ENCODE measurements at regions not wholly inside any gene's neighbourhood (a gene's known extent, or its start where the extent isn't known, plus 50 kb on each side); places are given as distances from the start of the nearest gene placed in this dataset.

DNA sequence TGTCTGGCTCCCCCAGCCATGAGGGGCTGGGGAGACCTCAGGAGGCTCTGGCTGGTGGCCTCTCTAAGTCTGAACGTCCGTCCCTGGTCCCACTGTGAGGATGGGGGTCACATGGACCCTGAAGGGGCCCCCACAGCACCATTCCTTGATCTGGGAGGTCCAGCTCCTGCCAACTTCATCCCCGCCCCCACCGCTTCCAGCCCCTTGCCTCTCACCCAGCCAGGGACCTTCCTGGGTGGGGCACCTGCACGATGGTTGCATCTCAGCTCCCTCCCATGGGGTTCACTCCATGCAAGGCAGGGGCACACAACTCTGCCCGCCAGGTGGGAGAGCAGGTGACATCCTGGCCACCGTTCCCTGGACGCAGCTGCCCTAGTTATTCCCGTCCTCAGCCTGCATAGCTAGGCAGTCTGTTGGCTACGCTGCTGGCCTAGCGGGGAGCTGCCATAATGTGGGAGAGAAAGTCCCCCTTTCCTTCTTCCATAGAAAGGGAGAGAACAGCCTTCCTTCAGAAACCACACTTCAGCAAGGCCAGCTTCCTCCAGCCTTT lies 217.9 kb upstream of the RPL38 start:
- no peak for ATAC-seq
- Histone ChIP-seq H3K9me3 (no peaks in the 10 kb centered on the region), H3K36me3 (ENCODE audit: low read depth) (no peaks in the 10 kb centered on the region), H3K4me3 (no peak overlapping the region), H3K4me1 (ENCODE audit: low read depth) (no peaks in the 10 kb centered on the region)
- intact Hi-C loops (cut with DNase I, micrococcal nuclease), result no loop called here
- TF ChIP-seq, protein P1, sequence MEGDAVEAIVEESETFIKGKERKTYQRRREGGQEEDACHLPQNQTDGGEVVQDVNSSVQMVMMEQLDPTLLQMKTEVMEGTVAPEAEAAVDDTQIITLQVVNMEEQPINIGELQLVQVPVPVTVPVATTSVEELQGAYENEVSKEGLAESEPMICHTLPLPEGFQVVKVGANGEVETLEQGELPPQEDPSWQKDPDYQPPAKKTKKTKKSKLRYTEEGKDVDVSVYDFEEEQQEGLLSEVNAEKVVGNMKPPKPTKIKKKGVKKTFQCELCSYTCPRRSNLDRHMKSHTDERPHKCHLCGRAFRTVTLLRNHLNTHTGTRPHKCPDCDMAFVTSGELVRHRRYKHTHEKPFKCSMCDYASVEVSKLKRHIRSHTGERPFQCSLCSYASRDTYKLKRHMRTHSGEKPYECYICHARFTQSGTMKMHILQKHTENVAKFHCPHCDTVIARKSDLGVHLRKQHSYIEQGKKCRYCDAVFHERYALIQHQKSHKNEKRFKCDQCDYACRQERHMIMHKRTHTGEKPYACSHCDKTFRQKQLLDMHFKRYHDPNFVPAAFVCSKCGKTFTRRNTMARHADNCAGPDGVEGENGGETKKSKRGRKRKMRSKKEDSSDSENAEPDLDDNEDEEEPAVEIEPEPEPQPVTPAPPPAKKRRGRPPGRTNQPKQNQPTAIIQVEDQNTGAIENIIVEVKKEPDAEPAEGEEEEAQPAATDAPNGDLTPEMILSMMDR (IDR thresholded peaks at IDR 0.05), result no peak
- no peak for DNase-seq

DNA sequence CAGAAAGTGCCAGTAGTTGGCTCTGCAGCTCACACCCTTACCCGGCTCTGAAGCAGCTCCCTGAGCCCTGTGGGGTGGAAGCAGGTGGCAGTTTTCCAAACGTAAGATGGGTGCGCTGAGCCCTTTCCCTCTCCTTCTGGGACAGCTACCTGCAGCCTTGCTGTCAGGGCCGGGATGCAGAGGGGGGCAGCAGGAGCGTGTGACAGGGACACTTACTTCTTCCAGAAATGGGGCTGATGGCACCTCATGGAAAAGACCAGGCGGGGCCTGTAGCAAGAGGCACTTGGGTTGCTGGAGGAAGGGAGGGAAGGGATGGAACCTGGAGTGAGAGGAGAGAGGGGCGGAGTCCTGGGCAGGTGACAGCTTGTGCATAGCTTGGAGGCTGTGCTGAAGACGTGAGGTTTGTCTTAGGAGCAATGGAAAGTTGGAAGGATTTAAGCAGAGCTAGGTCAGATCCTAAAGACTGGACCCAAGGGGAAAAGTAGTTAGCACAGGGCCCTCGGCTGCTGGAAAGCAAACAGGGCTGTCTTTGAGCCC lies 216.8 kb upstream of the RPL38 start:
- ATAC-seq, result no peak
- intact Hi-C loops (cut with DNase I, micrococcal nuclease), result no loop called here
- TF ChIP-seq, protein P1 (IDR thresholded peaks at IDR 0.05), result no peak
- Histone ChIP-seq H3K4me1 (ENCODE audit: low read depth) (no peaks in the 10 kb centered on the region), H3K4me3 (no peak overlapping the region), H3K36me3 (ENCODE audit: low read depth) (no peaks in the 10 kb centered on the region), H3K9me3 (no peaks in the 10 kb centered on the region)
- DNase-seq, result no peak

DNA sequence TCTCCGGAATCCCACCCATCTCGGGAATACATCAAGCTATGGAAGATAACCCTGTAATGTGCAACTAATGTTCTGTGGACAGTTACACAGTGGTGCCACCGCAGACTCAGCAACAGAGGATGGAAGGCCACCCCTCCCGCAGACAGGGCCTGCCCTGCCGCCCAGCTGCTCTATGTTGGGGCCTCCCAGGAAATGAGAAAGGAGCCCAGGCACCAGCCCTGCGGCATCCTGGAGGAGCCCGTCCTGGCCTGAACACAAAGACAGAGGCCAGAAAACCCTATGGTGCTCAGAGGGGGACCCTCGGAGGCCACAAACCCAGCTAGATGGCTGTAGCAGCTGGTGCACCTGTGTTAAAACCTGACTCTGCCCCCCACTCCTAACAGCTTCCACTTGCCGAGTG lies 216.1 kb upstream of the RPL38 start:
- intact Hi-C loops (cut with DNase I, micrococcal nuclease), result no loop called here
- ATAC-seq (no peak), DNase-seq (no peak)
- H3K9me3 ChIP-seq, result no peaks in the 10 kb centered on the region
- H3K4me3 ChIP-seq, result no peak overlapping the region
- H3K4me1 ChIP-seq (ENCODE audit: low read depth), result no peaks in the 10 kb centered on the region
- no peaks in the 10 kb centered on the region for H3K36me3 ChIP-seq (ENCODE audit: low read depth)
- TF ChIP-seq, protein P1 (IDR thresholded peaks at IDR 0.05), result no peak

DNA sequence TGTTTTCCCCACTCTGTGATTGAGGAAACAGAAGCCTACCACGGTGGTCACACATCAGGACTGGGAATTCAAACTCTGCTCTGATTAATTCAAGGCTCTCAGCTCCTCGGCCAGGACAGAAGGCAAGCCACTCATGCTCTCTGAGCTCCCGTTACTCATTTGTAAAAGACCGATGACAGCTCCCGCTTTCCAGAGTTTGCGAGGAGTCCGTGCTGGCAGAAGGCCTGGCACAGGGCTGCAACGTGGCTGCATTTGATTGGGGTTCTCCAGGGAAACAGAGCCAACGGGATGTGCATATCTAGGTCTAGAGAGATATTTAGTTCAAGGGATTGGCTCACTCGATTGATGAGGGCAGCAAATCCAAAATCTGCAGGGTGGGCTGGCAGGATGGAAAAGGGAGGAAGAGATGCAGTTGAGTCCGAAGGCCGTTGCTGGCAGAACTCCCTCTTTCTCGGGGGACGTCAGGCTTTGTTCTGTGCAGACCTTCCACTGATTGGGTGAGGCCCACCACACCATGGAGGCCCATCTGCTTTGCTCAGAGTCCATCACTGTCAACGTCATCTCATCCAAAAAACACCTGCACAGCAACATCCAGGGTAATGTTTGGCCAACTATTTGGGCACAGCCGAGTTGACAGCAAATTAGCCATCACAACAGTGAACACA lies 215.5 kb upstream of the RPL38 start:
- ATAC-seq (no peak), DNase-seq (no peak)
- H3K9me3 ChIP-seq, result no peaks in the 10 kb centered on the region
- no peaks in the 10 kb centered on the region for H3K4me1 ChIP-seq (ENCODE audit: low read depth)
- TF ChIP-seq, protein P1 (IDR thresholded peaks at IDR 0.05), result no peak
- H3K36me3 ChIP-seq (ENCODE audit: low read depth), result no peaks in the 10 kb centered on the region
- no peak overlapping the region for H3K4me3 ChIP-seq
- intact Hi-C loops (cut with DNase I, micrococcal nuclease), result no loop called here

DNA sequence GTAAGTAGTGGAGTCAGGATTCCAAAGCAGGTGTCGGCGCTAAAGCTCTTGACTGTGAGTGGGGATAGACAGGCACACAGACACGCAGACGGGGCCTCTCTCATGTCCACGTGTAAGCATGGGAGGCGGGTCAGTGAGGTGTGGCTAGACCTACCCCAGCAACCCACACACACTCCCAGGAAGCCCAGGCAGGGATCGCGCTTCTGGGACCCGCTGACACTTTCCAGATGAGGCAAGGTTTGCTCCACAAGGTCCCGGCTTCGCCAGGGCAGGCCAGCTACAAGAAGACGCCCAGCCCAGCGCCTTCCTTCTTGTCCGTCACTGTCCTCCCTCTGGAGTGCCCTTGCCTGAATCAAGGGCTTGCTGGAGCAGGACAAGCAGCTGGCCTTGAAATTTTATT lies 213.8 kb upstream of the RPL38 start:
- H3K4me1 ChIP-seq (ENCODE audit: low read depth), result no peaks in the 10 kb centered on the region

More for the DNA sequence above, 213.8 kb upstream of the RPL38 start:
- intact Hi-C loops (cut with DNase I, micrococcal nuclease), result no loop called here
- no peaks in the 10 kb centered on the region for H3K36me3 ChIP-seq (ENCODE audit: low read depth)
- H3K4me3 ChIP-seq, result no peak overlapping the region
- no peak for ATAC-seq
- H3K9me3 ChIP-seq, result no peaks in the 10 kb centered on the region
- DNase-seq, result no peak
- TF ChIP-seq, protein P1 (IDR thresholded peaks at IDR 0.05), result no peak
